Effector CD8-positive, alpha-beta T cell (primary cell): ENCODE measurements at regions not wholly inside any gene's neighbourhood (a gene's known extent, or its start where the extent isn't known, plus 50 kb on each side); places are given as distances from the start of the nearest gene placed in this dataset.

Experiments used
- DNase-seq: peaks from one replicate; lab custom pipeline; 2025; lab: John Stamatoyannopoulos, UW

DNA sequence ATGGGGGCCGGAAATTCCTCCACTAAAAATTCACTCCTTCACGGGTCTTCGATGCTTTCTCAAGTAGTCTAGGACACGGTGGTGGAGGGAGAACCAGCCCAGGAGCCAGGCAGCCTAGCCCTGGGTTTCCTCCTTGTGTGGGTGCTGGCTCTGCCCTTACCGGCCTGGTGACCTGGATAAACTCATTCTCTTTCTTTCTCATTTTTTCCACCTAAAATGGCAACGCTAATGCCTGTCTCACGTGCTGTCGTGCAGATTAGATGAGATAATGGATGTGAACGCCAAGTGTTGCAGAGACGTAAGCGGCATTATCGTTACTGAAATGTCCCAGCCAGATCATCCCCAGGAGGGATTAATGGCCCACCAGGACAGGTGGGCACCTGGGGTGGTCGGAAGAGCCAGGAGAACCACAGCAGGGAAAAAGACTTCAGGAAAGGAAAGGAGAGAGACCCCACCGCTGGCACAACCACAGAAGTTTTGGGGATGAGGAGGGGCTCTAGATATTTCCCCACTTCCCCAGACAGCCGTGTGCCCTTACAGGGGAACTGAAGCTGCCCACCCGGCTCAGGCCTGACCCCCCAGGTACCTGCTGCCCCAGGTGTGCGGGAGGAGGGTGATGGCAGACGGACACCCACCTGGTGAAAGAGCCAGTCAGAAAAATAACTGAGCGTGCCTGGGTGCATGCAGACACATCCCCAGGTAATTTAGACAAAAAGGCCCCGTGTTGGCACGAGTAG, 100.8 kb upstream of the ASAP2 start:
- no peak for DNase-seq

DNA sequence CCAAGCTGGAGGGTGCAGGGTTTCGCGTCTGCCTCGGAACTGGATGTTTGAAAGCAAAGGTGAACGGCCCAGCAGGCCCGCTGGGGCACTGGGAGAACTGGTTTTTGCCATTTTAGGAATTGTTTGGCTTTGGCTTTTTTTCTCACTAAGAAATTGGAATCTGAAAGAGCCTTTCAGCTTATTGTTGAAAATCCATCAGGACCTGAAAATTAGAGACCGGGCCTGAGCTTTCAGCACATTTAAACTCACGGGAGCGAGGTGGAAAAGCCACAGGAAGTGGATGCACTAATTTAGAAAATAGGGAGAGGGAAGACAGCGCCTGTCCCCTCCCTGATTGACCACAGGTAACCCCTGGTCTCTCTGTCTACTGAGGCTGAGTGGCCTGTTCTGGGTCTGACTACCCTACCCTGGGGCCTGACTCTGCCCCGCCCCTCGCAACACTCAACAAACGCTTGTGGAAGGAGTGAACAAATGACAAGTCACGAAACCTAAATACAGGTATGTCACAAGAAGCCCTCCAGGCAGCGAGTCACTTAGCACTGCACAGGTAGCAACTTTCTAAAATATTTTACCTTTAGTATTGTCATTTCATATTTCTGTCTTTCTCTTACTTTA, 100.3 kb upstream of the MBOAT2 start:
- DNase-seq = no peak

DNA sequence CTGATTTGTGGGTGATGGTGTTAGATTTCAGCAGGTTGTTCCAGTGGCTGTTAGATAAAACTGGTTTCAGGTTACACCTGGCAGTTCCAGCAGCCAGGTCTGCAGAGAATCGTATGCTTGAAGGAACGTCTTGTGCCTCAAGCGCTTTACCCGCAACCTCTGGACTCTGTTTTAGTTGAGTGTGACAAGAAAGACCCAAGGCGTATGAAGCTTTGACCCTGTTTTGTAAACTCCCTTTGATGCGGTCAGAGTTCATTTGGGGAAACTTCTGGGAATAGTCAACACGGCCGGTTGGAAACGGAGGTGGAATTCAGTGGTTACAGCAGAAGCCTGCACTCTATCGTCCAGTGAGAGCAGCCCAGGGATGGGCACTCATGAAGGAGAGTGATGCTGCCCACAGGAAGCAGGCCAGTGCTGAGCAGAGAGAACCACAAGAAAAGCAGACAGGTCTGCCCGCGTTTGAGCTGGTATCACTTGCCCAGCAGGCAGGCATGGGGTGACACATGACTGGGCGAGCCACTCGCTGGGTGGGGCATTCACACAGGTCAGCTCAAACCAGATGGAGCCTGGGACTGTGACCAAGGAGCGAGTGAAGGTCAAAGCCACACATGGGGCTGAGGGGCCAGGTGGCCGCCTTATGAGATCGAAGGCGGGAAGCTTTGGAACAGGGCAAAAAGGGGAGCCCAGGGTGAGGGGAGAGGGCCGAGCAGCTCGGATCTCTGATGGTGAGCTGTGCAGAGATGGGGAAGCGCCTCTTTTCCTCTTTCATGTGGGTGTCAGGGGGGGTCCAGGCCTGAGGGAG, 99.6 kb upstream of the MBOAT2 start:
- DNase-seq = no peak

DNA sequence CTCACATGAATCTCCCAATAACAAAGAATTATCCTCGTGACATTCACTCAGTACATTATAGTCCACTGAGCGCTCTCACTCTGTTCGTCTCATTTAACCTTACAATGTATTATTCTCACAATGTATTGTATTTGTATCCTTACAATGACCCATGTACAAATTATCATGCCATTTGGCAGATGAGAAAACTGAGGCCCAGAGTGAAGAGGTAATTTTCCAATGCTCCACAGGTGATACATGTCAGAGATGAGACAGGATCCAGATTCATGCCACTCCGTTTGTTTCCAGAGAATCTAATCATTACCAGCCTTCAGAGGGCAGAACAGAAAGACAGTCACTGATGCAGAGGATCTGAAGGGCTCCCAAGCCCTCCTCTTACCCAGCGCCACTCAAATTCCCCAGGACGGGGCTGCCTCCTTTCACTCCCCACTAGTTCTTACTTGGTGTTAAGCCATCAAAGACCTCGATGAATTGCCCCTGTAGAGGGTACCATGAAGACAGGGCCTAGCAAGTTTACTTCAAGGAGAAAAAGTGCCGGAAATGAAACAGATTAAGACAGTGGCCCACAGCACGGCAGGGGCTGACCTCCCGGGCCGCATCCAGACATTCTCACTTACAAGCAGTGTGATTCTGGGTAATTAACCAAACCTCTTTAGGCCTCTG, 98.4 kb upstream of the MBOAT2 start:
- DNase-seq = no peak

DNA sequence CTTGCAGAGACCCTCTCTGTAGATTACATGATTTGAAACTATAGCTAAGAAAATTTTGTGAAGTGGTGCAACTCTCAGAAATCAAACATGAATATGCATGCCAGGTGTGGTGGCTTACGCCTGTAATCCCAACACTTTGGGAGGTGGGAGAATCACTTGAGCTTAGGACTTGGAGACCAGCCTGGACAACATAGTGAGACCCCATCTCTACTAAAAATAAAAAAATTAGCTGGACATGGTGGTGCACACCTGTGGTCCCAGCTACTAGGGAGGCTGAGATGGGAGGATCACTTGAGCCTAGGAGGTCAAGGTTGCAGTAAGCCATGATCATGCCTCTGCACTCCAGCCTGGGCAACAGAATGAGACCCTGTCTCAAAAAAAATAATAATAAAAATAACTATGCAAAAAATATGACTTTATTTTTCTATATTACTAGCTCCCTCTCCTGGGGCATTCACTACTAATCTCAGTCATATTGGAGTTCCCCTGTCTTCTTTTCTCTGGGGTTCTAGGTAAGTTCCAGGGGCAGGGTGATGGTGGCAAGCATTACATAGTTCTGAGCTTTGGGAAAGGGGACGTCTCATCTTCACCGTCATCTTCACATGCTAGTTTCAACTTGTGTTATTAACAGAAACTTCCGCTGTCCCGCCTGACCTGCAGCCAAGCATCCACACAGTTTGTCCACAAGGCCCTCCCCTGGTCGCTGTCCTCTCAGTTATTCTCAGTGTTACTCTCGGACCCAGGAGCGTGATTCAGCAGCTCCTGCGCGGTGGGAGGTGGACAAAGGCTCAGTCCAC, 96.8 kb upstream of the MBOAT2 start:
- no peak for DNase-seq

DNA sequence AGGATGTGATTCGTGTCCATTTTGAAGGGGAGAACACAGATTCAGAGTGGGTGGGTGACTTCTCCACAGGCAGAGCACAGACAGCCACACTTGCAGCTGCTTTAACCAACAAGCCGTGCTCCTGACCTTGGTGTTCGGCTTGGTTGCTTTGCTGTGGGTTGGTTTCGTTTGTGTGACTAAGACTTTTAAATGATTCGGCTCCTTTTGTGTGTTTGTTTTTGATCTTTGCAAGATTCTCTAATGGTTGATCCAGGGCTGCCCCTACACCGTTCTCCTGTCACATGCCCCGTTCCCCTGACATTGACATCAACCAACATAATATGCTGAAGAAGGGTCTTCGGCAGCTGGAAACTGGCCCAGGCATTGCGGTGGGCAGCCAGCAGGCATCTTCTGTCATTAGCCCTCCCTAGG, 95.9 kb upstream of the MBOAT2 start:
- DNase-seq = no peak

DNA sequence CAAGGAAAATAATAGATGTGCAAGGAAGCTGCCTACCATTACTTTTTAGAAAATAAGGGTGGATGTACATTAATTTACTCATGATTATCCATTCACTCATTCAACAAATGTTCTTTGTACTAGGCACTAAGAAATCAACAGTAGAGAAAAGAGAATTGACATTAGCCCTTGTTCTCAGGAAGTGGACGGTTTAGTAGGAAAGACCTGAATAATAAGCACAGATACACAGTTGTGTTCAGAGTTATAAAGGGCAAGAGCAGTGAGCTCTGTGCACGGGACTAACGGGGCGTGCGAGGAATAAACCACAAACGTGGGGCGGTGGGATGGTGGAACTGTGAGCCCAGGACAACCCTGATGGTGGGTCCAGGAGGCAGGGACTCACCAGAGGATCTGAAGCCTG, 94.4 kb upstream of the MBOAT2 start:
- no peak for DNase-seq

DNA sequence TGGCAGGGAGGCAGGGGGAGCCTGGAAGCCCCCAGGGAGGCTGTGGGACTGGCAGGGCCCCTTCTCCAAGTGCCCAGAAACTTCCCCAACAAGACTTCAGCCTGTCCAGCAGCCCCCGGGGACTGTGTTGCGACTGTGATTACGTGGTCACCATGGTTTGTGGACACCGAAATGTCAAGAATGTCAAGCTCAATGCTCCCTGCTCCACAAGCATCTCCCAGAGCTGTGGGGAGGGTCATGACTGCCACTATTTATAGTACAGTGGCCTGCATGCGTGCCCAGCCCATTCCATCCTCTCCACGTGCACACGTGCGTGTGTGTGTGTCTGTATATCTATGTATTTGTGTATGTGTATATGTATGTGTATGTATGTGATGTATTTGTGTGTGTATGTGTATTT, 93.8 kb upstream of the MBOAT2 start:
- DNase-seq = no peak

DNA sequence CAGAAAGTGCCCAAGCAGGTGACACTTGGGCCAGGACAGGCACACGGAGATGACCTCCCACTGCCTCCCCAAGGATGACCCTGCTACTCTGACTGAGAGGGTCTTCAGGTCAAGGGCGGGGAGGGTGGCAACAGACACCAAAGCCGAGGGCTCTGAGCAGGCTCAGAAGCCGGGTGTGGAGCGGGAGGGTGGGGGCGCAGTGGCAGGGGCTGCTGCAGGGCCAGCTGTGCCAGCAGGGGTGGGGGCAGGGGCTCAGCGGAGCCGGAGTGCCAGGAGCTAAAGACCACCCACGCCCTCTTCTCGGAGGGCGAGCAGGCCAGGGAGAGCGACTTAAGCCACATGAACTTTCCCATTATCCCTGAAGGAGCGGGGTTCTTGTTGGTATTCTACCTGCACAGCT, 93.3 kb upstream of the MBOAT2 start:
- DNase-seq = no peak

DNA sequence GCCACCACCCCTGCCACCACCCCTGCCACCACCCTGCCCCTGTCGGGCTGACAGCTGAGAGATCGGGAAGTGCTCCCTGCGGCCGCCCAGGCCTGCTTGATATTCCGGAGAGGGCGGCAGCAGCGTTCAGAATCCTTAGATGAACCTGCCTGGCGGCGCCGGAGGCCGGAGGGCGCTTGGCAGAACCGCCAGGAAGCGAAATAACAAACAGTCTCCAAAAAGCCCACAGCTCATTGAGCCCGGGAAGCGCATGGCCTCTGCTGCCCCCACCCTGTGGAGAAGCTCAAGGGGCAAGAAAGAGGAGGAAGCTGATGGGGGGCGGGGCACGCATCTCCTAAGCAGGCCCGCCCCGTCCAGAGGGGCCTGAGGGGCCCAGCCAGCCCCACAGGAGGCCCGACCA, 92.2 kb upstream of the MBOAT2 start:
- DNase-seq = no peak

DNA sequence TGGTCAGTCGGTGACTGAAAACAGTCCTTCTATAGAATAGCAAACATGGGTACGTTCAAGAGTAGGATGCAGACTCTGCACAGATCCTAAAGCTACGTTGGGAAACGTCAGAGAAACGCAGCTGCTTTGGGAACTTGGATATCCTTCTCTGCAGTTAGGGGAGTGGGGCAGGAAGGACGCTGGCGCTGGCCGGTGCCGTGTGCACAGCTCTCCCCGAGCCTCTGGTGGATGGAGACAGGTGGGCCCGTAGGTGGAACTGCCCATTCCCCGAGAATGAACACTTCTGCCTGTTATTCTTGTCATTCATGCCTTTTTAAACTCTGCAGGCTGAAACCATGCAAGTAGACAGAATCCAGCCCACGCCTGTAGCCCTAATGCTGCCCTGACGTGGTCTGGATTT, 91.7 kb upstream of the MBOAT2 start:
- no peak for DNase-seq

DNA sequence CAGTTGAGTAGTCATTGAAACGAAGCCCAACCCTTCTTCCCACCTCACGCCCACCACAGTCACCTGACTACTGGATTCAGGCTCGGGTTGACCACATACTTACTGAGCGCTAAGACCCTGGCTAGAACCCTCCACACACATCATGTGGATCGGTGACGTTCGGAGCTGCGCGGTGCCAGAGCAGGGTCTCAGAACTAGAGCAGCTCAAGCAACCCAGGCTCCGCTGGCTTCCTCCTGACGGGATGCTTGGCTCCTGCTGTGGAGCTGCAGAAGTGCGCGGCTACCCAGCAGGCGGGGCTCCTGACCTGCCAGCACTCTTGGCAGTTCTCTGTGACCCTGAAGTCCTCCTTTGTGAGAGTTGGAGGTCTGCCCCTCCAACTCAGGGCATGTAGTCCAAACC, 90.6 kb upstream of the MBOAT2 start:
- DNase-seq = no peak

DNA sequence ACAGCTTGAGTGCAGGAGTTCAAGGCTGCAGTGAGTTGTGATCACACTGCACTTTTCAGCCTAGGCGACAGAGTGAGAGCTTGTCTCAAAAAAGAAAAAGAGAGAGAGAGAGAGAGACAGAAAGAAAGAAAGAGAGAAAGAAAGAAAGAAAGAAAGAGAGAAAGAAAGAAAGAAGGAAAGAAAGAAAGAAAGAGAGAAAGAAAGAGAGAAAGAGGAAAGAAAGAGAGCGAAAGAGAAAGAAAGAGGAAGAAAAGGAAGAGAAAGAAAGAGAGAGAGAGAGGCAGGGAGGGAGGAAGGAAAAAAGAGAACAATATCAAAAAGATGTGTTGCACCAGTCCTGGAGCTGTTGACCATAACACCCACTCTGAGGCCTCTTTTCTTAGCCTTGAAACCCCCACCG, 89.8 kb upstream of the MBOAT2 start:
- DNase-seq = no peak

DNA sequence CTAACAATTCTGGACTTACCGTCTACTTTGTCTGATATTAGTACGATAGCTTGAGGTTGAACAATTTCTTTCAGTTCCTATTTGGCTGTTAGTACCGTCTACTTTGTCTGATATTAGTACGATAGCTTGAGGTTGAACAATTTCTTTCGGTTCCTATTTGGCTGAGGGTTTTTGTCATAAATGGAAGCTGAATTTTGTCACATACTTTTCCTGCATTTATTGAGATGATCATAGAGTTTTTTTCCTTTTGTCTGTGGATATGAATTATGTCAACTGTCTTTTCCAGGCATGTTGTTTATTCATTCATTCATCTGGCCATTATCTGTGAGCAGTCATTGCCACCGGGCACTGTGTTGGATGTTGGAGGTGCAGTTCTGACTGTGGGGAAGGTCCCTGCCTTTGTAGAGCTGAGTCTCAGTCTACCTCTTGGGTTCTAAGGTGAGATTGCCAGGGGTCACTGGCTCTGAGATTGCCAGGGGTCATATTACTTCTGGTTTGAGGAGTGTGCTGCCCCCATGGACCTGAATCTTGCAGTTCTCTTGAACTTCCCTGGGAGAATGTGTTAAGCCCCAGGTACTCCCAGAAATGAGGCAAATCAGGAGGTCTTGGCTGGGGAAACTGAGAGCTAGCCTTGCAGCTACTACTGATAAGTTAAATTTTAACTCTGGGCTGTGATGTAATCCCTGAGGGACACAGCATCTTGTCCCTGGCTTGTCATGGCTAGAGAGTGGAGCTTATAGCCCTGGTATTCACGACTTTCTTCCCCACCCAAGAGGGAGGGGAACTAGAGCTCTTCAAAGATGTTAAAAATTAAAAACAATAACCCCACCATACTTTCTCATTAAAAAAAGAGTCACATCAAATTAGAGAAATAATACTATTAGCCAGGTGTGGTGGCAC, 89.1 kb upstream of the MBOAT2 start:
- no peak for DNase-seq

DNA sequence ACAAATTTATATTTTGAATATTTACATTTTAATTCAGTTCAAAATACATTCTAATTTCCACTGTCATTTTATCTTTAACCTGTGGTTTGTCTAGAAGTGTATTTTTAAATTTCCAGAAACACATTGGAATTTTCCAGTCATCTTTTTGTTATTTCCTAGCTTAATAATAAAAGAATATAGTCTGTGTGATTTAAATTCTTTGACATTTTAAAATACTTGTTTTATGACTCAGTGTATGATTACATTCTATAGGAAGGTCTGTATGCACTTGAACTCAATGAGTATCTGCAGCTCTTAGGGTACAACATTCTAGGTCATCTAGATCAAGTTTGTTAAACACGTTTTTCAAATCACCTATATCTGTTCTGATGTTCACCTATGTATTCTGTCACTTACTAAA, 88.3 kb upstream of the MBOAT2 start:
- no peak for DNase-seq

DNA sequence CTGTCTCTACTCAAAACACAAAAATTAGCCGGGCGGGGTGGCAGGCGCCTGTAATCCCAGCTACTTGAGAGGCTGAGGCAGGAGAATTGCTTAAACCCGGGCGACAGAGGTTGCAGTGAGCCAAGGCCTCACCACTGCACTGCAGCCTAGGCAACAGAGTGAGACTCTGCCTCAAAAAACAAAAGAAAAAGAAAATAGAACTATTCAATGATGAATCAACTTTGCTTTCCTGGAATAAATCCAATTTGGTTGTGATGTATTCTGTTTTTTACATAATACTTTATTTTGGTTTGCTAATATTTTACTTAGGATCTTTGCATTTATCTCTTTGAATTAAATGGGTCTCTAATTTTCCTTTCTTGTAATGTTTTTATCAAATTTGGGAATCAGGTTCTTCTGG, 86.3 kb upstream of the MBOAT2 start:
- DNase-seq = no peak

DNA sequence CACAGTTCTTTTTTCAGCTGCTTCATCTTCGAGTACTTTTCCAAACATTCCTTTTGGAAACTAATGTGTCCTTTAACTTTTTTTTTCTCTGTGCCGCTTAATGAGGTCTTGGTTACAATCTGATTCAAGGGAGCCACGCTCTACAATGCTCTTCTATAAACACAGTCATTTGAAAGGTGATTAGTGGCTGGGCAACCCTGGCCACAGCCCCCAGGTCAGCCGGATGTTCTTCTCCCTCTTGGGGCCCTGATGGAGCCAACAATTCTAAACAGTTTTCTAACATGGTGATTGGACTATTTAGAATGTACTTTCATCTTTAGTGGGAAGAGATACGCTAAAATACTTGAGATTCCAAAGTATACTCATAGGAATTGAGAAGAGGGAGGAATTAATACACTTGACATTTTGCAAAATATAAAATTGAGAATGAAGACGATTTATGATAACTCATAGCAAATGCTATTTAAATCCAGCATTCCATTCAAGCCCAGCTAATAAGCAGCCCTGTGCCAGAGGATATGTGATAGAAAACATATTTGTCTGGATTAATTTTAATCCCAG, 83.7 kb upstream of the MBOAT2 start:
- DNase-seq = no peak

DNA sequence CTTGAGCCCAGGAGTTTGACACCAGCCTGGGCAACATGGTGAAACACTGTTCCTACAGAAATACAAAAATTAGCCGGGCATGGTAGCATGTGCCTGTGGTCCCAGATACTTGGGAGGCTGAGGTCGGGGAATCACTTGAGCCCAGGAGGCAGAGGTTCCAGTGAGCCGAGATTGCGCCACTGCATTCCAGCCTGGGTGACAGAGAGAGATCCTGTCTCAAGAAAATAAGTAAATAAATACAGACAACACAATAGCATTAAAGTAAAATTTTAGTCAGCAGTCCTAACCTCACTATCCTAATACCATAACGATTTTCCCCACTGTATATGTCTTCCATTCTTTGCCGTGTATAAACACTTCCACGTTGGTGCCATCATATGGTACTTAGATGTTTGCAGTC, 83.0 kb upstream of the MBOAT2 start:
- no peak for DNase-seq

DNA sequence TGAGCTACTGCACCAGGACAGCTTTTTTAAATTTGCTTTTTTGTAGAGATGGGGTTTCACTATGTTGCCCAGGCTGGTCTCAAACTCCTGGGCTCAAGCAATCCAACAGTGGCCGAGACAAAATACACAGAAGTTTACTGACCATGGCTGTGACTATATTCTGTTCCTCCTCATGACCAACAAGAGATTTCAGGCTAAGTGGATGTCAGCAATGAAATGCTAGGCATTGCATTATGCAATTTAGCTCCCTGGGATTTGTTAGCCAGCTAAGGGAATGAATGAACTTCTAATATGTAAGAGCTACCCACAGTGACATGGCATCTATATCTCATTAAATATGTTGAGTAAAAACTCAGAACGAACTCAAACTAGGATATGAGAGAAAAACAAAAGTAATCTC, 81.9 kb upstream of the MBOAT2 start:
- no peak for DNase-seq

DNA sequence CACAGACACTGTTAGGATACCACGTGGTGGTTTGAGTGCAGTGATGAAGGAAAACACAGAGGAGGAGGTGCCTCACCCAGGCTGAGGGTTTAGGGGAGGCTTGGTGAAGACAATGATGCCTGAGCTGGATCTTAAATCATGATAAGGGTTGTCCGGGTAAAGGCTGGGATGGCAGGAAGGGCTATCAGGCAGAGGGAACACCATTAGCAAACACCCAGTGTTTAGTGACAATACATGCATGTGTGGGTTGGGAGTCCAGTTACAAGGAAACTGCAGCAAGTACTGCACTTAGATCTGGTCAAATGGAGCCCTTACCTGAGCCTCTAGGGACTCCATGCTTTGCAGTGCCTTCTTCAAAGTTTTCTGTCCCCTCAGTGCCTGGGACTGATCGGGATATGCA, 79.8 kb upstream of the MBOAT2 start:
- DNase-seq = no peak
